ENCODE measurements at regions not wholly inside any gene's neighbourhood (a gene's known extent, or its start where the extent isn't known, plus 50 kb on each side); places are given as distances from the start of the nearest gene placed in this dataset.

DNA sequence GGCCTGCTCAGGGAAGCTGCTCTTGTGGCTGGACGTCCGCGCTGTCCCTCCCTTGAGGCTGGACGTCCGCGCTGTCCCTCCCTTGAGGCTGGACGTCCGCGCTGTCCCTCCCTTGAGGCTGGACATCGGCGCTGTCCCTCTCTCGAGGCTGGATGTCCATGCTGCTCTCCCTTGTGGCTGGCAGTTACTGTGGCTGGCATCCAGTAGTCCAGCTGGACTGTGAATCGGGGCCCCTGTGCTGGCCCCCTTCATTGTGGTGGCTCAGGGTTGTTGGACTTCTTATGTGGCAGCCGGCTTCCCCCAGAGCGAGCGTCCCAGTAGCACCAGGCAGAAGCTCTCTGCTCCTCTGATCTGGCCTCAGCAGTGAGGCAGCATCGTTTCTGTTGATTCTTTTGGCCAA is 141.5 kb downstream of the IRF8 start:
- CTCF ChIA-PET = interaction anchor here (1.3 kb wide), 1 partner anchor 477 kb away, joined by 3 read pairs; no protein-coding TSS in a partner anchor
- Histone ChIP-seq H3K4me2 (ENCODE audit: insufficient read depth, low read length) (no peak overlapping the region), H3K4me1 (ENCODE audit: control insufficient read depth, extremely low read depth, insufficient read depth, low read length) (no peaks in the 10 kb centered on the region), H3K27me3 (ENCODE audit: control insufficient read depth in 2 of 2, insufficient read depth in 2 of 2, low read length in 2 of 2) (peaks cover 3 to 4% of the 10 kb centered on the region in 2 experiments), H3K9ac (replicated peaks; ENCODE audit: extremely low read depth, insufficient read depth, low read length) (no peak overlapping the region), H2AFZ (ENCODE audit: low read depth, low read length) (no peak overlapping the region), H3K79me2 (ENCODE audit: control insufficient read depth, insufficient read depth, low read length) (no peaks in the 10 kb centered on the region), H3K27ac (ENCODE audit: insufficient read depth, low read depth, low read length) (no peak overlapping the region), H4K20me1 (replicated peaks; ENCODE audit: control insufficient read depth, extremely low read depth, insufficient read depth, low read length) (no peaks in the 10 kb centered on the region), H3K36me3 (ENCODE audit: control insufficient read depth in 2 of 2, extremely low read depth in 1 of 2, insufficient read depth in 2 of 2, low read length in 2 of 2) (no peaks in the 10 kb centered on the region), H3K9me1 (replicated peaks; ENCODE audit: control insufficient read depth, extremely low read depth, insufficient read depth, low read length) (no peaks in the 10 kb centered on the region), H3K9me3 (replicated peaks; ENCODE audit: control insufficient read depth, insufficient read depth, low read length) (no peaks in the 10 kb centered on the region), H3K4me3 (replicated peaks in 1 of 3; ENCODE audit: insufficient read depth in 1 of 3, low read depth in 1 of 3, low read length in 3 of 3) (no peak overlapping the region)
- intact Hi-C loops (cut with micrococcal nuclease) (no loop called here), dilution Hi-C loops (cut with MboI; ENCODE audit: extremely low pct_ligation_motif_present, low sequenced_read_pairs) (no loop called here)
- DNase-seq (ENCODE audit: low read depth, low spot score) = no peak
- no peak for FAIRE-seq
- no TSS peak for BruUV-seq (replicated peaks)
- POLR2A ChIA-PET = no interaction called here
- no peak for TF ChIP-seq GATA2 (IDR thresholded peaks at IDR 0.05; ENCODE audit: insufficient read depth, insufficient read length, low read depth, low read length)
- TF ChIP-seq POLR2A (IDR thresholded peaks at IDR 0.05; ENCODE audit: low read depth, low read length) = no peak
- TF ChIP-seq FOS (IDR thresholded peaks at IDR 0.05; ENCODE audit: borderline replicate concordance, insufficient read depth, low read length) = no peak
- TF ChIP-seq, protein P1, sequence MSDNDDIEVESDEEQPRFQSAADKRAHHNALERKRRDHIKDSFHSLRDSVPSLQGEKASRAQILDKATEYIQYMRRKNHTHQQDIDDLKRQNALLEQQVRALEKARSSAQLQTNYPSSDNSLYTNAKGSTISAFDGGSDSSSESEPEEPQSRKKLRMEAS (IDR thresholded peaks at IDR 0.05; ENCODE audit: insufficient read depth, insufficient read length) = no peak
- TF ChIP-seq JUN (IDR thresholded peaks at IDR 0.05; ENCODE audit: borderline replicate concordance, insufficient read depth, insufficient read length, low read depth) = no peak
- TF ChIP-seq CTCF (IDR thresholded peaks at IDR 0.05; ENCODE audit: extremely low read depth in 1 of 2, insufficient read depth in 1 of 2, low read depth in 1 of 2, low read length in 2 of 2) = no peak
- no peak for TF ChIP-seq POLR2AphosphoS5 (IDR thresholded peaks at IDR 0.05; ENCODE audit: insufficient read depth, low read depth, low read length)
- no peak for TF ChIP-seq EZH2 (IDR thresholded peaks at IDR 0.05; ENCODE audit: borderline replicate concordance, low read depth, low read length, severe bottlenecking)

All from endothelial cell of umbilical vein (primary cell).